ENCODE measurements at regions not wholly inside any gene's neighbourhood (a gene's known extent, or its start where the extent isn't known, plus 50 kb on each side); places are given as distances from the start of the nearest gene placed in this dataset.
"Not testable (repeated sequence)": the region's sequence is repeated elsewhere in the genome, so short reads cannot be mapped to it uniquely, and the experiment has no call there.

GRCh38 chrX:114087543-114087942 is 496.3 kb upstream of the HTR2C start:
- no peak for DNase-seq (ENCODE audit: low spot score)

- DNase-seq (ENCODE audit: low spot score), result no peak
Measured at GRCh38 chrX:114077773-114078172, 506.1 kb upstream of the HTR2C start.

- DNase-seq (ENCODE audit: low spot score), result no peak
Measured at GRCh38 chrX:114075073-114075673, 508.7 kb upstream of the HTR2C start.

GRCh38 chrX:114073926-114074325 is 510.0 kb upstream of the HTR2C start:
- DNase-seq (ENCODE audit: low spot score), result no peak

GRCh38 chrX:114071412-114071811 is 512.5 kb upstream of the HTR2C start:
- no peak for DNase-seq (ENCODE audit: low spot score)

- no peak for DNase-seq (ENCODE audit: low spot score)
Measured at GRCh38 chrX:114065577-114066223, 518.2 kb upstream of the HTR2C start.

GRCh38 chrX:114061226-114061625 is 522.7 kb upstream of the HTR2C start:
- no peak for DNase-seq (ENCODE audit: low spot score)

- DNase-seq (ENCODE audit: low spot score), result peak; percentile 15
Measured at GRCh38 chrX:114058988-114059418, 524.9 kb upstream of the HTR2C start.

GRCh38 chrX:114057422-114057821 is 526.5 kb upstream of the HTR2C start:
- not testable (repeated sequence) for DNase-seq (ENCODE audit: low spot score)

GRCh38 chrX:114051667-114052315 is 532.1 kb upstream of the HTR2C start:
- no peak for DNase-seq (ENCODE audit: low spot score)

- no peak for DNase-seq (ENCODE audit: low spot score)
Measured at GRCh38 chrX:114050075-114050796, 533.6 kb upstream of the HTR2C start.

GRCh38 chrX:114049063-114049462 is 534.8 kb upstream of the HTR2C start:
- DNase-seq (ENCODE audit: low spot score), result no peak

- no peak for DNase-seq (ENCODE audit: low spot score)
Measured at GRCh38 chrX:114047558-114047957, 536.3 kb upstream of the HTR2C start.

- DNase-seq (ENCODE audit: low spot score), result no peak
Measured at GRCh38 chrX:114046695-114047279, 537.1 kb upstream of the HTR2C start.

- not testable (repeated sequence) for DNase-seq (ENCODE audit: low spot score)
Measured at GRCh38 chrX:114041470-114041869, 542.4 kb upstream of the HTR2C start.

- not testable (repeated sequence) for DNase-seq (ENCODE audit: low spot score)
Measured at GRCh38 chrX:114040661-114041269, 543.1 kb upstream of the HTR2C start.

GRCh38 chrX:114040111-114040510 is 543.8 kb upstream of the HTR2C start:
- not testable (repeated sequence) for DNase-seq (ENCODE audit: low spot score)

- DNase-seq (ENCODE audit: low spot score), result no peak
Measured at GRCh38 chrX:114038358-114038757, 545.5 kb upstream of the HTR2C start.

GRCh38 chrX:114037515-114037914 is 546.4 kb upstream of the HTR2C start:
- no peak for DNase-seq (ENCODE audit: low spot score)

GRCh38 chrX:114028907-114029662 is 554.8 kb upstream of the HTR2C start:
- no peak for DNase-seq (ENCODE audit: low spot score)

- no peak for DNase-seq (ENCODE audit: low spot score)
Measured at GRCh38 chrX:114017086-114017485, 566.8 kb upstream of the HTR2C start.

Measured in hematopoietic multipotent progenitor cell treated with erythropoietin and hydrocortisone succinate and interleukin-3 and kit ligand, for 17 days (in vitro differentiated cells).